GM12878 (cell line): ENCODE measurements at regions not wholly inside any gene's neighbourhood (a gene's known extent, or its start where the extent isn't known, plus 50 kb on each side); places are given as distances from the start of the nearest gene placed in this dataset.

Experiments used
- ATAC-seq: fragments of 200-7000 bp; cut with Tn5 transposase; 3 replicates; pipeline ENCODE4 v1.9.1; 2020; ENCODE audit warnings: mild to moderate bottlenecking, moderate library complexity
- BruUV-seq: library from RNA; stranded (reverse); fragments of 400-500 nt; replicated peaks from 2 replicates; lab custom pipeline; 2021; lab: Mats Ljungman, UMichigan
- CTCF ChIA-PET: fragments of 300-600 bp; sonication (Branson Sonifier 250); formaldehyde crosslinking; extraction: SDS; loops from one replicate; lab custom pipeline; 2021; ENCODE audit warnings: inconsistent platforms; lab: Yijun Ruan, JAX
- POLR2A ChIA-PET: fragments of 350-600 bp; formaldehyde crosslinking; extraction: SDS; loops from one replicate; lab custom pipeline; 2021; ENCODE audit warnings: inconsistent platforms; lab: Charles Lee
- RAD21 ChIA-PET: fragments of 300-600 bp; sonication (Branson Sonifier 250); formaldehyde crosslinking; loops from one replicate; lab custom pipeline; 2023; ENCODE audit warnings: antibody characterized with exemption; ENCODE audit not compliant: unreplicated experiment; lab: Charles Lee
- SMC1A ChIA-PET: fragments of 300-600 bp; sonication (Branson Sonifier 250); formaldehyde crosslinking; loops from one replicate; lab custom pipeline; 2023; ENCODE audit not compliant: unreplicated experiment, uncharacterized antibody; lab: Charles Lee
- DNase-seq: peaks from one replicate; pipeline ENCODE4 v3.0.0-alpha.2; 2011; ENCODE audit warnings: low read depth, low spot score
- FAIRE-seq: peaks from 3 replicates; lab custom pipeline; 2011; peaks lifted over from hg19 to GRCh38; lab: Jason Lieb, UNC
- H2AFZ ChIP-seq: 2 replicates; pipeline ENCODE4 v1.6.0; 2011; ENCODE audit warnings: low read depth, low read length, control low read depth; ENCODE audit not compliant: control insufficient read depth
- H3K27ac ChIP-seq: 2 replicates; pipeline ENCODE4 v1.5.1; 2011; ENCODE audit warnings: control low read depth; ENCODE audit not compliant: control insufficient read depth, insufficient read depth
- H3K27me3 ChIP-seq, 2 experiments: replicated peaks in 1 of 2; 2 replicates each; pipeline versions ENCODE4 v1.6.0 to v1.6.1; 2011; ENCODE audit warnings: low read length in 1 of 2; ENCODE audit not compliant: control insufficient read depth in 2 of 2, insufficient read depth in 2 of 2
- H3K36me3 ChIP-seq, 2 experiments: 2 replicates each; pipeline ENCODE4 v1.5.1; 2011; ENCODE audit warnings: low read length in 1 of 2; ENCODE audit not compliant: control insufficient read depth in 2 of 2, insufficient read depth in 2 of 2
- H3K4me1 ChIP-seq: 2 replicates; pipeline ENCODE4 v1.6.1; 2011; ENCODE audit warnings: mild to moderate bottlenecking, low read length, moderate library complexity, mixed read lengths; ENCODE audit not compliant: control insufficient read depth, insufficient read depth
- H3K4me2 ChIP-seq: 2 replicates; pipeline ENCODE4 v1.6.0; 2011; ENCODE audit warnings: control low read depth; ENCODE audit not compliant: control insufficient read depth, insufficient read depth
- H3K4me3 ChIP-seq: fragments of 200-600 bp; sonication (generic); 2 replicates; pipeline ENCODE4 v1.5.1; 2016
- H3K79me2 ChIP-seq: 2 replicates; pipeline ENCODE4 v1.6.0; 2011; ENCODE audit warnings: low read length; ENCODE audit not compliant: control insufficient read depth, insufficient read depth
- H3K9ac ChIP-seq: 2 replicates; pipeline ENCODE4 v1.8.0; 2011; ENCODE audit warnings: low read length, control low read depth, mixed read lengths; ENCODE audit not compliant: control insufficient read depth, insufficient read depth
- H3K9me3 ChIP-seq: replicated peaks from 3 replicates; pipeline ENCODE4 v1.5.1; 2011; ENCODE audit warnings: mild to moderate bottlenecking, low read length; ENCODE audit not compliant: control insufficient read depth, insufficient read depth
- H4K20me1 ChIP-seq: 2 replicates; pipeline ENCODE4 v1.6.0; 2011; ENCODE audit not compliant: control insufficient read depth, insufficient read depth
- CREM ChIP-seq: IDR thresholded peaks from 2 replicates; pipeline ENCODE4 v1.6.1; 2014; ENCODE audit warnings: antibody characterized with exemption, low read depth
- EGR1 ChIP-seq, 2 experiments: IDR thresholded peaks; 1 replicate in 1 of 2; 2 replicates in 1 of 2; pipeline ENCODE4 v1.6.1; 2011 to 2012; ENCODE audit warnings: low read depth in 2 of 2, low read length in 2 of 2, borderline replicate concordance in 1 of 2, mild to moderate bottlenecking in 1 of 2, moderate library complexity in 1 of 2
- EZH2 ChIP-seq: IDR thresholded peaks from 2 replicates; pipeline ENCODE4 v1.6.1; 2012; ENCODE audit warnings: low read depth, mild to moderate bottlenecking, control low read depth, inconsistent platforms, low read length, borderline replicate concordance; ENCODE audit not compliant: control insufficient read depth
- FOS ChIP-seq: IDR thresholded peaks from 3 replicates; pipeline ENCODE4 v1.6.1; 2011; ENCODE audit warnings: borderline replicate concordance; ENCODE audit not compliant: insufficient read length; ENCODE audit errors: extremely low read depth
- IKZF1 ChIP-seq: fragments of 450-650 bp; conservative IDR thresholded peaks from 2 replicates; pipeline ENCODE4 v1.6.1; 2017; ENCODE audit warnings: antibody characterized with exemption, mild to moderate bottlenecking
- LARP7 ChIP-seq: fragments of 450-650 bp; IDR thresholded peaks from 2 replicates; pipeline ENCODE4 v1.6.1; 2017; ENCODE audit warnings: mild to moderate bottlenecking
- POLR2AphosphoS5 ChIP-seq: IDR thresholded peaks from 2 replicates; pipeline ENCODE4 v1.6.1; 2011; ENCODE audit warnings: mild to moderate bottlenecking, low read length, inconsistent platforms
- SIX5 ChIP-seq: IDR thresholded peaks from 2 replicates; pipeline ENCODE4 v1.6.1; 2011; ENCODE audit warnings: mild to moderate bottlenecking, low read depth, low read length, moderate library complexity; ENCODE audit not compliant: severe bottlenecking
- SMAD1 ChIP-seq: fragments of 450-650 bp; IDR thresholded peaks from 2 replicates; pipeline ENCODE4 v1.6.1; 2018; ENCODE audit warnings: mild to moderate bottlenecking, low read depth; ENCODE audit not compliant: partially characterized antibody
- YBX1 ChIP-seq: fragments of 450-650 bp; IDR thresholded peaks from 2 replicates; pipeline ENCODE4 v1.6.1; 2016; ENCODE audit warnings: antibody characterized with exemption
- ZNF207 ChIP-seq: fragments of 450-650 bp; IDR thresholded peaks from 2 replicates; pipeline ENCODE4 v1.6.1; 2014; ENCODE audit warnings: antibody characterized with exemption, mild to moderate bottlenecking, borderline replicate concordance
- ZNF384 ChIP-seq: IDR thresholded peaks from 2 replicates; pipeline ENCODE4 v1.6.1; 2012; ENCODE audit warnings: low read depth, mild to moderate bottlenecking, low read length, improper control_type of control experiment, borderline replicate concordance
- WGBS: methylation state at CpG from one replicate; pipeline ENCODE4 v1.1.6; 2016; ENCODE audit warnings: low lambda C conversion rate; ENCODE audit not compliant: insufficient replicate concordance, insufficient coverage; ENCODE audit errors: missing lambda C conversion rate; 5-methylcytosine and 5-hydroxymethylcytosine counted together
- in situ Hi-C: fragments of 300-500 bp; cut with MboI; formaldehyde crosslinking; loops from 9 replicates; pipeline ENCODE4 v1.14.3; 2018; ENCODE audit warnings: mixed read lengths
- intact Hi-C: fragments of 100-400 bp; cut with micrococcal nuclease; formaldehyde crosslinking; loops from one replicate; pipeline ENCODE4 v1.14.2; 2022; ENCODE audit not compliant: unreplicated experiment
- TF ChIP-seq, protein P1 (sequence below): IDR thresholded peaks from 2 replicates; pipeline ENCODE4 v1.6.1; 2011; ENCODE audit warnings: mild to moderate bottlenecking, low read depth, low read length, moderate library complexity; ENCODE audit not compliant: insufficient replicate concordance

DNA sequence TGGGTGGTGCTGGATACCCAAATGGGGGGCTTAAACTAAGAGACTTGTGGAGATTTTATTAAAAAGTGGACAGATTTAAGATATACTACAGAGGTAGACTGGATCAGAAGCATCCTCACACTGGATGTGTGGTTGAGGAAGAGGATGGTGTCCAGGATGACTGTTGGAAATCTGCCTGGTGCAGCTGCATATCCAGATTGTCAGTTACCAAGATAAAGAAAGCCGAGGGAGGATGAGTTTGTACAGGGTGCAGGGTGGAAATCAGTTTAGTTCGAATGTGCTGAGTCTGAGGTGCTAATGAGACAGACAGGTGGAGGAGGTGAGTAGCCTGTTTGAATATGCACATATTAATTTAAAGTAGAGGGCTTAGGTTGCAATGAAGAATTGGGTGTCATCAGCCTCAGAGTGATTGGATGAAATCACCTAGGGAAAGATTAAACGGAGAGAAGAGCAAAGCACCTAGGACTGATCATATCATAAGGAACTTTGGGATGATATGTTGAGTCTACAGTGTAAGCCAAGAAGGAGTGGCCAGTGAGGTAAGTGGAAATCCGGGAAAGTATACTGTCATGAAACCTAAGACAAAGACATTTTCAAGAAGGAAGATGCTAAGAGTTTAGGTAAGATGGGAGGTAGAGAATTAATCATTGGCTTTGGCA lies 74.1 kb upstream of the GOLGA8B start (continued):
- TF ChIP-seq SMAD1 (no peak), EGR1 (IDR thresholded peaks at IDR 0.05; ENCODE audit: borderline replicate concordance in 1 of 2, low read depth in 2 of 2, low read length in 2 of 2) (no peak), FOS (no peak), YBX1 (no peak), ZNF384 (no peak), SIX5 (no peak)

DNA sequence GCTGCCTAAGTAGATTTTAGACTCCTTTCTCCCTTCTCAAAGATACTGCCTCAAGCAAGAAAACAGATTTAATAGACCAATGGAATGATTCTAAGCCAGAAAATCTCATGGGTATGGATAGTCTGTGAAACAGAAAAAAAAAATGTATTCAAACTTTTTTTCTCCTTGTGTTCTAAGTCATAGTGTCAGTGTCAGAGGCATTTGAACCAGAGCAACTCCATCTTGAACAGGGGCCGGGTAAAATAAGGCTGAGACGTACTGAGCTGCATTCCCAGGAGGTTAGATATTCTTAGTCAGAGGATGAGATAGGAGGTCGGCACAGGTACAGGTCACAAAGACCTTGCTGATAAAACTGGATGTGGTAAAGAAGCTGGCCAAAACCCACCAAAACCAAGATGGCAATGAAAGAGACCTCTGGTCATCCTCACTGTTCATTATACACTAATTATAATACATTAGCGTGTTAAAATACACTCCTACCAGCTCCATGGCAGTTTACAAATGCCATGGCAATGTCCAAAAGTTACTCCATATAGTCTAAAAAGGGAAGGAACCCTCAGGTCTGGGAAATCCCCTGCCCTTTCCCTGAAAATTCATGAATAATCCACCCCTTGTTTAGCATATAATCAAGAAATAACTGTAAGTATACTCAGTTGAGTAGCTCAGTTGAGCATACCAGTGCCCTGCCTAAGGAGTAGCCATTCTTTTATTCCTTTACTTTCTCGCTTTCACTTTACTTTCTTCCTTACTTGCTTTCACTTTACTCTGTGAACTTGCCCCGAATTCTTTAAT lies 72.8 kb upstream of the GOLGA8B start:
- POLR2A ChIA-PET, result no interaction called here
- no peaks in the 10 kb centered on the region for H3K4me1 ChIP-seq
- ATAC-seq (no peak), FAIRE-seq (no peak)
- H3K4me3 ChIP-seq, result no peak overlapping the region
- CTCF ChIA-PET, result no interaction called here
- intact Hi-C loops, result no loop called here
- no peaks in the 10 kb centered on the region for H3K9me3 ChIP-seq
- no peak overlapping the region for H3K9ac ChIP-seq
- peaks cover 0 to 3% of the 10 kb centered on the region in 2 experiments; a peak in 1 of 4 replicates for H3K27me3 ChIP-seq
- TF ChIP-seq LARP7, result no peak
- TF ChIP-seq ZNF207, result no peak
- TF ChIP-seq, protein P1, sequence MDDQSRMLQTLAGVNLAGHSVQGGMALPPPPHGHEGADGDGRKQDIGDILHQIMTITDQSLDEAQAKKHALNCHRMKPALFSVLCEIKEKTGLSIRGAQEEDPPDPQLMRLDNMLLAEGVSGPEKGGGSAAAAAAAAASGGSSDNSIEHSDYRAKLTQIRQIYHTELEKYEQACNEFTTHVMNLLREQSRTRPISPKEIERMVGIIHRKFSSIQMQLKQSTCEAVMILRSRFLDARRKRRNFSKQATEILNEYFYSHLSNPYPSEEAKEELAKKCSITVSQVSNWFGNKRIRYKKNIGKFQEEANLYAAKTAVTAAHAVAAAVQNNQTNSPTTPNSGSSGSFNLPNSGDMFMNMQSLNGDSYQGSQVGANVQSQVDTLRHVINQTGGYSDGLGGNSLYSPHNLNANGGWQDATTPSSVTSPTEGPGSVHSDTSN, result no peak
- no peak for TF ChIP-seq CREM
- TF ChIP-seq EZH2, result no peak
- TF ChIP-seq POLR2AphosphoS5, result no peak
- TF ChIP-seq IKZF1, result no peak
- TF ChIP-seq, all 136 proteins: peak for 0
- 21% methylated on average over 6 of the region's 6 CpGs for WGBS
- H3K79me2 ChIP-seq, result no peaks in the 10 kb centered on the region
- no peaks in the 10 kb centered on the region for H3K36me3 ChIP-seq
- H2AFZ ChIP-seq, result no peak overlapping the region
- in situ Hi-C loops, result no loop called here
- H3K4me2 ChIP-seq, result no peak overlapping the region
- ChIA-PET RAD21 (no interaction called here), SMC1A (no interaction called here)
- H4K20me1 ChIP-seq, result no peaks in the 10 kb centered on the region
- no TSS peak for BruUV-seq
- no peak overlapping the region for H3K27ac ChIP-seq
- DNase-seq, result no peak
